IMR-90 (cell line): ENCODE measurements at regions not wholly inside any gene's neighbourhood (a gene's known extent, or its start where the extent isn't known, plus 50 kb on each side); places are given as distances from the start of the nearest gene placed in this dataset.

Source experiments
- ATAC-seq: fragments of 200-7000 bp; cut with Tn5 transposase; 2 replicates; pipeline ENCODE4 v1.9.1; 2020; ENCODE audit warnings: low read depth, mild to moderate bottlenecking, moderate library complexity
- BruUV-seq: library from RNA; stranded (reverse); fragments of 400-500 nt; replicated peaks from 2 replicates; lab custom pipeline; 2021; lab: Mats Ljungman, UMichigan
- CTCF ChIA-PET: fragments of 300-600 bp; formaldehyde crosslinking; extraction: SDS; loops from one replicate; lab custom pipeline; 2021; ENCODE audit warnings: antibody characterized with exemption; lab: Yijun Ruan, JAX
- POLR2A ChIA-PET: fragments of 300-600 bp; sonication (Branson Sonifier 250); formaldehyde crosslinking; loops from one replicate; lab custom pipeline; 2022; ENCODE audit warnings: antibody characterized with exemption; ENCODE audit not compliant: unreplicated experiment; lab: Charles Lee
- DNase-seq: peaks from one replicate; pipeline ENCODE4 v3.0.0; 2013
- H2AFZ ChIP-seq: replicated peaks from 2 replicates; pipeline ENCODE3; 2013; ENCODE audit warnings: low read length, mild to moderate bottlenecking; ENCODE audit not compliant: poor library complexity
- H2AK5ac ChIP-seq: 2 replicates; pipeline ENCODE4 v1.6.1; 2013; ENCODE audit warnings: low read depth, low read length, inconsistent platforms
- H2AK9ac ChIP-seq: replicated peaks from 2 replicates; pipeline ENCODE3; 2013; ENCODE audit warnings: mild to moderate bottlenecking, low read depth, low read length, moderate library complexity; ENCODE audit not compliant: poor library complexity
- H2BK120ac ChIP-seq: 2 replicates; pipeline ENCODE4 v1.6.1; 2013; ENCODE audit warnings: low read depth, low read length, inconsistent platforms
- H2BK15ac ChIP-seq: 3 replicates; pipeline ENCODE4 v1.6.1; 2013; ENCODE audit warnings: low read depth, low read length, inconsistent platforms
- H2BK20ac ChIP-seq: 2 replicates; pipeline ENCODE4 v1.6.1; 2013; ENCODE audit warnings: low read depth, mild to moderate bottlenecking, inconsistent platforms, low read length, moderate library complexity
- H2BK5ac ChIP-seq: 2 replicates; pipeline ENCODE4 v1.6.1; 2013; ENCODE audit warnings: mild to moderate bottlenecking, low read depth, low read length, inconsistent platforms; ENCODE audit not compliant: poor library complexity, severe bottlenecking
- H3K14ac ChIP-seq: replicated peaks from 2 replicates; pipeline ENCODE4 v1.6.1; 2013; ENCODE audit warnings: low read depth, low read length, inconsistent platforms
- H3K18ac ChIP-seq: 2 replicates; pipeline ENCODE4 v1.6.1; 2013; ENCODE audit warnings: low read depth, low read length, control low read depth
- H3K23ac ChIP-seq: 2 replicates; pipeline ENCODE4 v1.6.1; 2013; ENCODE audit warnings: low read depth, low read length, inconsistent platforms
- H3K27ac ChIP-seq: 2 replicates; pipeline ENCODE4 v1.5.1; 2013; ENCODE audit warnings: mild to moderate bottlenecking, control low read depth, low read length; ENCODE audit not compliant: insufficient read depth
- H3K27me3 ChIP-seq: 2 replicates; pipeline ENCODE4 v1.6.1; 2013; ENCODE audit warnings: low read length; ENCODE audit not compliant: control insufficient read depth, insufficient read depth
- H3K36me3 ChIP-seq: 2 replicates; pipeline ENCODE4 v1.6.1; 2013; ENCODE audit warnings: low read length, mixed read lengths; ENCODE audit not compliant: control insufficient read depth, insufficient read depth
- H3K4ac ChIP-seq: 2 replicates; pipeline ENCODE4 v1.6.1; 2013; ENCODE audit warnings: low read depth, low read length, inconsistent platforms
- H3K4me1 ChIP-seq: 2 replicates; pipeline ENCODE4 v1.6.1; 2013; ENCODE audit warnings: low read length, mixed read lengths; ENCODE audit not compliant: control insufficient read depth, insufficient read depth
- H3K4me2 ChIP-seq: 2 replicates; pipeline ENCODE4 v1.6.1; 2013; ENCODE audit warnings: low read depth, mild to moderate bottlenecking, control low read depth, low read length, moderate library complexity
- H3K4me3 ChIP-seq: 2 replicates; pipeline ENCODE4 v1.5.1; 2013; ENCODE audit warnings: low read depth, mild to moderate bottlenecking, control low read depth, low read length, moderate library complexity; ENCODE audit not compliant: insufficient read depth
- H3K56ac ChIP-seq: 2 replicates; pipeline ENCODE4 v1.6.1; 2013; ENCODE audit warnings: low read length, inconsistent platforms; ENCODE audit not compliant: insufficient read depth; ENCODE audit errors: extremely low read depth
- H3K79me1 ChIP-seq, 2 experiments: 2 replicates each; pipeline ENCODE4 v1.6.1; 2013; ENCODE audit warnings: low read length in 2 of 2, inconsistent platforms in 1 of 2, low read depth in 1 of 2
- H3K9ac ChIP-seq: 2 replicates; pipeline ENCODE4 v1.6.1; 2013; ENCODE audit warnings: low read depth, low read length, control low read depth
- H3K9me1 ChIP-seq: 2 replicates; pipeline ENCODE4 v1.6.1; 2013; ENCODE audit warnings: low read length, inconsistent platforms; ENCODE audit not compliant: insufficient read depth
- H3K9me3 ChIP-seq: 2 replicates; pipeline ENCODE4 v1.6.1; 2013; ENCODE audit warnings: low read length; ENCODE audit not compliant: control insufficient read depth, insufficient read depth
- H4K20me1 ChIP-seq: 2 replicates; pipeline ENCODE4 v1.6.1; 2013; ENCODE audit warnings: low read length, inconsistent platforms; ENCODE audit not compliant: insufficient read depth
- H4K5ac ChIP-seq: 2 replicates; pipeline ENCODE4 v1.6.1; 2013; ENCODE audit warnings: mild to moderate bottlenecking, low read depth, low read length, control low read depth
- H4K8ac ChIP-seq, 2 experiments: 2 replicates each; pipeline ENCODE4 v1.6.1; 2013; ENCODE audit warnings: low read depth in 2 of 2, low read length in 2 of 2, control low read depth in 1 of 2, inconsistent platforms in 1 of 2
- H4K91ac ChIP-seq: 2 replicates; pipeline ENCODE4 v1.6.1; 2013; ENCODE audit warnings: low read depth, low read length, inconsistent platforms; ENCODE audit not compliant: insufficient read depth
- BHLHE40 ChIP-seq: fragments of 150-350 bp; IDR thresholded peaks from 2 replicates; pipeline ENCODE4 v1.6.1; 2016; ENCODE audit warnings: mild to moderate bottlenecking, low read depth, low read length
- CEBPB ChIP-seq: IDR thresholded peaks from 2 replicates; pipeline ENCODE4 v1.6.1; 2012; ENCODE audit warnings: low read depth, low read length, improper control_type of control experiment
- CHD1 ChIP-seq: IDR thresholded peaks from 2 replicates; pipeline ENCODE4 v1.6.1; 2012; ENCODE audit warnings: low read depth, low read length, improper control_type of control experiment
- CTCF ChIP-seq: conservative IDR thresholded peaks from 2 replicates; pipeline ENCODE4 v1.5.1; 2012; ENCODE audit warnings: mild to moderate bottlenecking, low read depth, low read length, improper control_type of control experiment
- ELK1 ChIP-seq: fragments of 150-350 bp; IDR thresholded peaks from 2 replicates; pipeline ENCODE4 v1.6.1; 2016; ENCODE audit warnings: low read depth, mild to moderate bottlenecking, low read length, moderate library complexity, borderline replicate concordance
- FOS ChIP-seq: fragments of 150-350 bp; IDR thresholded peaks from 2 replicates; pipeline ENCODE4 v1.6.1; 2016; ENCODE audit warnings: low read depth, low read length
- MAFK ChIP-seq: IDR thresholded peaks from 2 replicates; pipeline ENCODE4 v1.6.1; 2012; ENCODE audit warnings: low read depth, low read length, improper control_type of control experiment
- MAZ ChIP-seq: IDR thresholded peaks from 2 replicates; pipeline ENCODE4 v1.6.1; 2012; ENCODE audit warnings: low read depth, mild to moderate bottlenecking, low read length, improper control_type of control experiment, moderate library complexity, borderline replicate concordance
- MXI1 ChIP-seq: IDR thresholded peaks from 2 replicates; pipeline ENCODE4 v1.6.1; 2012; ENCODE audit warnings: low read depth, mild to moderate bottlenecking, low read length, moderate library complexity, borderline replicate concordance
- NFE2L2 ChIP-seq: fragments of 150-350 bp; IDR thresholded peaks from 2 replicates; pipeline ENCODE4 v1.6.1; 2016; ENCODE audit warnings: low read depth, mild to moderate bottlenecking, low read length
- POLR2A ChIP-seq: IDR thresholded peaks from 2 replicates; pipeline ENCODE4 v1.6.1; 2012; ENCODE audit warnings: mild to moderate bottlenecking, low read depth, low read length
- RAD21 ChIP-seq: IDR thresholded peaks from 2 replicates; pipeline ENCODE4 v1.6.1; 2012; ENCODE audit warnings: low read length, improper control_type of control experiment
- RCOR1 ChIP-seq: IDR thresholded peaks from 2 replicates; pipeline ENCODE4 v1.6.1; 2012; ENCODE audit warnings: mild to moderate bottlenecking, low read length, improper control_type of control experiment; ENCODE audit not compliant: insufficient replicate concordance
- RFX5 ChIP-seq: IDR thresholded peaks from 2 replicates; pipeline ENCODE4 v1.8.0; 2012; ENCODE audit warnings: low read depth, mild to moderate bottlenecking, low read length, moderate library complexity
- SMC3 ChIP-seq: fragments of 150-350 bp; IDR thresholded peaks from 2 replicates; pipeline ENCODE4 v1.6.1; 2016; ENCODE audit warnings: low read depth, mild to moderate bottlenecking, antibody characterized with exemption, low read length, moderate library complexity
- WGBS, 2 experiments: methylation state at CpG; one replicate each; pipeline versions ENCODE4 v1.1.5 to v1.1.7; 2013; ENCODE audit warnings: missing lambda C conversion rate in 2 of 2; ENCODE audit not compliant: insufficient read length in 1 of 2; ENCODE audit errors: extremely low coverage in 2 of 2; 5-methylcytosine and 5-hydroxymethylcytosine counted together
- dilution Hi-C: fragments of 300-500 bp; cut with HindIII; formaldehyde crosslinking; loops from one replicate; pipeline ENCODE4 v1.14.3; 2018; ENCODE audit warnings: low sequenced_read_pairs; ENCODE audit not compliant: unreplicated experiment
- in situ Hi-C: fragments of 300-500 bp; cut with MboI; formaldehyde crosslinking; loops from 3 replicates; pipeline ENCODE4 v1.14.3; 2019; ENCODE audit warnings: low sequenced_read_pairs, inconsistent platforms, mixed read lengths
- intact Hi-C: fragments of 100-400 bp; cut with micrococcal nuclease; formaldehyde crosslinking; loops from 2 replicates; pipeline ENCODE4 v1.10.0; 2022
- TF ChIP-seq, protein P1 (sequence below): fragments of 150-350 bp; IDR thresholded peaks from 2 replicates; pipeline ENCODE4 v1.6.1; 2017; ENCODE audit warnings: mild to moderate bottlenecking, antibody characterized with exemption, low read length, low read depth

DNA sequence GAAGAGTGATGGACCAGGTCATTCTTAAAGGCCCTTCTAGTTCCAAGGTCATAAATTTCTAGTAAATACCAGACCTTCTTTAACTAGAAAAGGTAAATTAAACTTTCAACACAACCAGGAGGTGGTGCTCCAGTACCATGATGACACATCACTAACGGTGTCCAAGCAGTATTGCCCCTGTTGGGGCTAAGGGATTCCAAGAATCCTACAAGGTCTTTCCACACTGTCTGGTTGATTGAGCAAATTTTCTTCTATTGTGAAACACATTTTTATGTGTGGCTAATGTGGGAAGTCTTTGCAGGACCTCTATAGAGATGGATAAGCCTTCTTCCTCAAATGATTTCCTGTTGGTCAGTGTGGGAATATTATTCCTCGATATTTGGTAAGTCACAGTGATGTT lies 459.6 kb upstream of the PAPPA start:
- Histone ChIP-seq H3K79me1 (no peaks in the 10 kb centered on the region), H2AK5ac (peak overlapping the region; percentile 86; the same call in 1 of the 2 replicates), H4K20me1 (no peaks in the 10 kb centered on the region), H3K27ac (no peak overlapping the region), H3K18ac (peak overlapping the region; percentile 46; the same call in 1 of the 2 replicates), H2BK15ac (peak overlapping the region; percentile 97), H3K14ac (peak overlapping the region; percentile 26), H2BK120ac (peak overlapping the region; percentile 79), H2AK9ac (no peak overlapping the region), H3K9ac (no peak overlapping the region; the same call in 1 of the 2 replicates), H4K5ac (peak overlapping the region; percentile 75; the same call in 1 of the 2 replicates), H3K4me2 (no peak overlapping the region), H3K23ac (peak overlapping the region; percentile 9; the same call in 1 of the 2 replicates), H4K91ac (peak overlapping the region; percentile 54), H2AFZ (no peak overlapping the region), H3K4me3 (no peak overlapping the region), H3K4ac (peak overlapping the region; percentile 86; the same call in 1 of the 2 replicates), H4K8ac (peak overlapping the region; percentile 45 to 84; a peak in 3 of 4 replicates), H3K4me1 (peaks cover 13% of the 10 kb centered on the region), H2BK20ac (peak overlapping the region; percentile 86), H2BK5ac (peak overlapping the region; percentile 91), H3K9me1 (peaks cover 5% of the 10 kb centered on the region; the same call in 1 of the 2 replicates), H3K9me3 (no peaks in the 10 kb centered on the region), H3K27me3 (no peaks in the 10 kb centered on the region), H3K56ac (peak overlapping the region; percentile 52), H3K36me3 (no peaks in the 10 kb centered on the region)
- dilution Hi-C loops = no loop called here
- CTCF ChIA-PET = interaction anchor here (0.7 to 0.9 kb wide), 2 partner anchors 70 to 878 kb away, joined by 3 read pairs; no protein-coding TSS in a partner anchor
- intact Hi-C loops = loop anchor here (1.0 to 10.0 kb wide), 7 partner anchors 101 to 968 kb away; no protein-coding TSS in a partner anchor
- ATAC-seq (peak; percentile 69), DNase-seq (peak; percentile 93)
- in situ Hi-C loops = loop anchor here (10.0 kb wide), 1 partner anchor 461 kb away; the partner anchor contains the start of gene PAPPA
- TF ChIP-seq CEBPB (peak; percentile 95), FOS (no peak), NFE2L2 (peak; percentile 20; the same call in 1 of the 2 replicates), MAFK (no peak), ELK1 (no peak), CTCF (peak; percentile 79), RFX5 (no peak), SMC3 (peak; percentile 81), POLR2A (no peak), MXI1 (no peak), CHD1 (no peak), MAZ (peak; percentile 43; the same call in 1 of the 2 replicates), RAD21 (peak; percentile 86), RCOR1 (no peak), BHLHE40 (no peak)
- TF ChIP-seq, protein P1, sequence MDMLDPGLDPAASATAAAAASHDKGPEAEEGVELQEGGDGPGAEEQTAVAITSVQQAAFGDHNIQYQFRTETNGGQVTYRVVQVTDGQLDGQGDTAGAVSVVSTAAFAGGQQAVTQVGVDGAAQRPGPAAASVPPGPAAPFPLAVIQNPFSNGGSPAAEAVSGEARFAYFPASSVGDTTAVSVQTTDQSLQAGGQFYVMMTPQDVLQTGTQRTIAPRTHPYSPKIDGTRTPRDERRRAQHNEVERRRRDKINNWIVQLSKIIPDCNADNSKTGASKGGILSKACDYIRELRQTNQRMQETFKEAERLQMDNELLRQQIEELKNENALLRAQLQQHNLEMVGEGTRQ = no peak
- POLR2A ChIA-PET = no interaction called here
- no TSS peak for BruUV-seq
- WGBS, 2 experiments = no CpG with 5 or more reads among the region's 2 CpGs
